ENCODE measurements at regions not wholly inside any gene's neighbourhood (a gene's known extent, or its start where the extent isn't known, plus 50 kb on each side); places are given as distances from the start of the nearest gene placed in this dataset.

DNA sequence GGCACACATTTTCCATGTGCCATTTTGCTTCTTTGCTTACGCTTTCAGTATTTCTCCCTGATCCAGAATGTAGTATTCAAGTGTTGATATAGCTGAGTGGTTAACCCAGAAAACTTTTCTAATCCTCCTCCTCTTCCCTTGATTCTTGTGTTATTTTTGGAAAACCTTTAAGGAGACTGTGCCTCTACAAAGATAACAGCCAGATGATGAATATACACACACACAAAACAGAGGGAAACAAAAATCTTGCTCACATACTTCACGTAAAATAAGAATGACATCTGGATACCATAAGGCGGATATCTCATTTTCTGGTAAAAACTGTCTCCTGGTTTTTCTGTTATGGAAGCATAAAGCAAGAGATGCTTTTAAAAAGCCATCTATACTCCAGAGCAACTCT is 295.8 kb upstream of the THBS1 start (continued):
- no peak for TF ChIP-seq SIN3A (conservative IDR thresholded peaks at IDR 0.05 in 1 of 2, IDR thresholded peaks at IDR 0.05 in 1 of 2; ENCODE audit: low read depth in 1 of 2, low read length in 2 of 2)
- TF ChIP-seq, protein P1, sequence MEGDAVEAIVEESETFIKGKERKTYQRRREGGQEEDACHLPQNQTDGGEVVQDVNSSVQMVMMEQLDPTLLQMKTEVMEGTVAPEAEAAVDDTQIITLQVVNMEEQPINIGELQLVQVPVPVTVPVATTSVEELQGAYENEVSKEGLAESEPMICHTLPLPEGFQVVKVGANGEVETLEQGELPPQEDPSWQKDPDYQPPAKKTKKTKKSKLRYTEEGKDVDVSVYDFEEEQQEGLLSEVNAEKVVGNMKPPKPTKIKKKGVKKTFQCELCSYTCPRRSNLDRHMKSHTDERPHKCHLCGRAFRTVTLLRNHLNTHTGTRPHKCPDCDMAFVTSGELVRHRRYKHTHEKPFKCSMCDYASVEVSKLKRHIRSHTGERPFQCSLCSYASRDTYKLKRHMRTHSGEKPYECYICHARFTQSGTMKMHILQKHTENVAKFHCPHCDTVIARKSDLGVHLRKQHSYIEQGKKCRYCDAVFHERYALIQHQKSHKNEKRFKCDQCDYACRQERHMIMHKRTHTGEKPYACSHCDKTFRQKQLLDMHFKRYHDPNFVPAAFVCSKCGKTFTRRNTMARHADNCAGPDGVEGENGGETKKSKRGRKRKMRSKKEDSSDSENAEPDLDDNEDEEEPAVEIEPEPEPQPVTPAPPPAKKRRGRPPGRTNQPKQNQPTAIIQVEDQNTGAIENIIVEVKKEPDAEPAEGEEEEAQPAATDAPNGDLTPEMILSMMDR (IDR thresholded peaks at IDR 0.05; ENCODE audit: control extremely low read depth in 1 of 3, insufficient read depth in 1 of 3, low read depth in 1 of 3, low read length in 3 of 3), result no peak
